ENCODE measurements at regions not wholly inside any gene's neighbourhood (a gene's known extent, or its start where the extent isn't known, plus 50 kb on each side); places are given as distances from the start of the nearest gene placed in this dataset.

- H3K36me3 Mint-ChIP-seq = no peaks in the 10 kb centered on the region
- H3K27me3 ChIP-seq (ENCODE audit: control insufficient read depth, insufficient read depth, low read length) = no peaks in the 10 kb centered on the region
- H3K4me3 ChIP-seq (ENCODE audit: low read length) = no peak overlapping the region
- H3K4me3 Mint-ChIP-seq = no peak overlapping the region
- WGBS (ENCODE audit: insufficient coverage) = 60% methylated on average over 7 of the region's 10 CpGs
- H3K9me3 ChIP-seq (ENCODE audit: control insufficient read depth, insufficient read depth, low read length) = no peaks in the 10 kb centered on the region
- H3K27me3 Mint-ChIP-seq (ENCODE audit: low read depth in 2 of 2) = peaks cover 26 to 60% of the 10 kb centered on the region in 2 donors
- no peaks in the 10 kb centered on the region for H3K4me1 ChIP-seq (ENCODE audit: control insufficient read depth, insufficient read depth, low read length)
- intact Hi-C loops (cut with micrococcal nuclease) = no loop called here
- no peak for TF ChIP-seq CTCF (IDR thresholded peaks at IDR 0.05)
- H3K36me3 ChIP-seq (ENCODE audit: control insufficient read depth, insufficient read depth, low read length) = no peaks in the 10 kb centered on the region
- H3K27ac Mint-ChIP-seq = no peak overlapping the region
- no peaks in the 10 kb centered on the region for H3K9me3 Mint-ChIP-seq
- H3K4me1 Mint-ChIP-seq = peaks cover 6 to 7% of the 10 kb centered on the region in 2 donors
- ATAC-seq (no peak), DNase-seq (no peak)
- H3K27ac ChIP-seq (ENCODE audit: low read length) = no peak overlapping the region
Observed at GRCh38 chr11:112748713-112749543, 212.3 kb upstream of the NCAM1 start.

GRCh38 chr11:112751329-112751728, 209.9 kb upstream of the NCAM1 start:
- intact Hi-C loops (cut with micrococcal nuclease) = loop anchor here (10.0 kb wide), 1 partner anchor 57 kb away; no protein-coding TSS in a partner anchor
- no peaks in the 10 kb centered on the region for H3K9me3 ChIP-seq (ENCODE audit: control insufficient read depth, insufficient read depth, low read length)
- no peaks in the 10 kb centered on the region for H3K36me3 ChIP-seq (ENCODE audit: control insufficient read depth, insufficient read depth, low read length)
- no peak for DNase-seq
- H3K27ac Mint-ChIP-seq = no peak overlapping the region
- H3K27me3 Mint-ChIP-seq (ENCODE audit: low read depth in 2 of 2) = peaks cover 24 to 39% of the 10 kb centered on the region in 2 donors
- no peaks in the 10 kb centered on the region for H3K27me3 ChIP-seq (ENCODE audit: control insufficient read depth, insufficient read depth, low read length)
- ATAC-seq = no peak
- 77% methylated on average over 4 of the region's 4 CpGs for WGBS (ENCODE audit: insufficient coverage)
- no peak overlapping the region for H3K27ac ChIP-seq (ENCODE audit: low read length)
- no peak for TF ChIP-seq CTCF (IDR thresholded peaks at IDR 0.05)
- no peak overlapping the region for H3K4me3 Mint-ChIP-seq
- H3K36me3 Mint-ChIP-seq = no peaks in the 10 kb centered on the region
- no peaks in the 10 kb centered on the region for H3K9me3 Mint-ChIP-seq
- no peaks in the 10 kb centered on the region for H3K4me1 ChIP-seq (ENCODE audit: control insufficient read depth, insufficient read depth, low read length)
- peaks cover under 1% of the 10 kb centered on the region in 2 donors for H3K4me1 Mint-ChIP-seq
- H3K4me3 ChIP-seq (ENCODE audit: low read length) = no peak overlapping the region

- no peaks in the 10 kb centered on the region for H3K9me3 Mint-ChIP-seq
- H3K4me1 ChIP-seq (ENCODE audit: control insufficient read depth, insufficient read depth, low read length) = no peaks in the 10 kb centered on the region
- no peak for TF ChIP-seq CTCF (IDR thresholded peaks at IDR 0.05)
- peaks cover 22 to 35% of the 10 kb centered on the region in 2 donors for H3K27me3 Mint-ChIP-seq (ENCODE audit: low read depth in 2 of 2)
- H3K36me3 ChIP-seq (ENCODE audit: control insufficient read depth, insufficient read depth, low read length) = no peaks in the 10 kb centered on the region
- H3K27ac Mint-ChIP-seq = no peak overlapping the region
- H3K27ac ChIP-seq (ENCODE audit: low read length) = no peak overlapping the region
- no peak for ATAC-seq
- DNase-seq = no peak
- H3K36me3 Mint-ChIP-seq = no peaks in the 10 kb centered on the region
- H3K4me3 ChIP-seq (ENCODE audit: low read length) = no peak overlapping the region
- intact Hi-C loops (cut with micrococcal nuclease) = loop anchor here (10.0 kb wide), 1 partner anchor 57 kb away; no protein-coding TSS in a partner anchor
- H3K9me3 ChIP-seq (ENCODE audit: control insufficient read depth, insufficient read depth, low read length) = no peaks in the 10 kb centered on the region
- no peaks in the 10 kb centered on the region for H3K27me3 ChIP-seq (ENCODE audit: control insufficient read depth, insufficient read depth, low read length)
- no peak overlapping the region for H3K4me3 Mint-ChIP-seq
- no peaks in the 10 kb centered on the region for H3K4me1 Mint-ChIP-seq
- 70% methylated on average over 2 of the region's 2 CpGs for WGBS (ENCODE audit: insufficient coverage)
Observed at GRCh38 chr11:112751772-112752171, 209.4 kb upstream of the NCAM1 start.

All from natural killer cell (primary cell).